ENCODE measurements at regions not wholly inside any gene's neighbourhood (a gene's known extent, or its start where the extent isn't known, plus 50 kb on each side); places are given as distances from the start of the nearest gene placed in this dataset.

DNA sequence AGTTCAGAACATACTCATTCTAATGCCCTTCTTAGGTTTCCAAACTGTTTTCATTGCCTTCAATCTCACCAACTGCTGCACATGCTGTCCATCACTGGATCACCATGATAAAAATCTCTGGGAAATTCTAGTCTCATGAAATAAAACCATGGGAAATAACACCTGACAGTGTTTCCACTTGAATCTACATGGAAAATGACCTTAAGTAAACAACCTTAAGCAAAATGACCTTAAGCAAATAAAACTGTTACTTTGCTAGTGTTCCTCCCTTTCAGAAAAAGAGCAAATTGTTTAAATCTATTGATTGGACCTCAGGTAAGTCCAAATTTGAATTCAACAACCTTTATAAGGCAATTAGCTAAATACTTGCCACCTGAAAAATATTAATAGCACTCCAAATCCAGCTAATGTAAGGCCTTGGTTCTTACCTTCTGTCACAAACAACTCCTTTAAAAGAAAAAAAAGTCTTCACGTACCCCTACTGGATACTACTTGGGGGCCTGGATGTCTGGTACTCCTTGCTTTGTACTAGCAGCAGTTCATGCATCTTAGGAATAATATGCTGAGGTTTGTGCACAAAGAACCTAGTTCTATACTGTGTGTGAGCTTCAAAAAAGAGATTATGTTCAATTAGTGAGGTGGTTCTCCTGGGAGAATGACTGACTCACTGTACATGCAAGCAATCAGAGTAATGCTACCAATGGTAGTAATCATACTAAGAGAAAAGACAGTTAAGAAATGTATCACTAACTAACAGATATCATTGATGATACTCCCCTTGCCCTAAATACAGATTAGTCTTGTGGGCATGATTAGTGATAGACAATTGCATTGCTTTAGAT lies 630.4 kb downstream of the PSAT1 start:
- DNase-seq: no peak

- DNase-seq: no peak
Observed at GRCh38 chr9:78928625-78929405, 631.9 kb downstream of the PSAT1 start.

- no peak for DNase-seq
Observed at GRCh38 chr9:78930281-78930680, 633.4 kb downstream of the PSAT1 start.

- DNase-seq: no peak
Observed at GRCh38 chr9:78932849-78933627, 636.1 kb downstream of the PSAT1 start.

GRCh38 chr9:78934880-78935279 lies 636.9 kb upstream of the TLE4 start:
- no peak for DNase-seq

GRCh38 chr9:78938821-78939220 lies 632.9 kb upstream of the TLE4 start:
- no peak for DNase-seq

- no peak for DNase-seq
Observed at GRCh38 chr9:78939311-78940065, 632.3 kb upstream of the TLE4 start.

DNA sequence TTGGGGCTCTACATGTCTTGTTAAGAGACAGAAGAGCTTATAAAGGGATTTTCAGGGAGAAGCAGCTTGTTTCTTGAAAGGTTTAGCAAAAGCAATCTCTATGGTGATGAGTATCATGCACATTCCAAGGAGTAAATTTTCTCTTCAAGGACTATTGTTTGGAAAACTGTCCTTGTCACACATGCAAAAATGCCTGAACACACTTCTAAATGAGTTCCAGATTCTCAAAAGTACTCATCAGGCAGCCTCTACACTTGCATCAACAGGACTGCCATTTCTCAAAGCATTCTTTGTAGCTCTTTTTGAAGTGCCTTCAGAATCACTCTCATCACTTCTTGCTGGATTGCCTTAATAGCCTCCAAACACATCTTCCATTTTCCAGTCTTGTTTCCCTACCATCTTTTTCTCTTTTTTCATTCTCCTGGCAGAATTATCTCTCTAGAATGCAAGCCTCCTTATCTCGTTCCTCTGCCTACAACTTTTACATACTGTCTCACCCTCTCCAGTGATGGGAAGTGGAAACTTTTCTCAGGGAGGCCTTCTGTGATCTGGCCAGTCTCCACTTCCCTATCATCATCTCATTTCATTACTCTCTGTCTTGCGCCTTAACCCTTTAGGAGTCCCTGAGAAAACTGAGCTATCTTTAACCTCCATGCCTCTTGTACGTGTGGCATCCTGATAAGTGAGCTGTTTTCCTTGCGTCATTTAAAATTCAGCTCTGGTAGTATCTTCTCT lies 631.5 kb upstream of the TLE4 start:
- no peak for DNase-seq

- no peak for DNase-seq
Observed at GRCh38 chr9:78954286-78954685, 617.5 kb upstream of the TLE4 start.

- DNase-seq: no peak
Observed at GRCh38 chr9:78958892-78959291, 612.9 kb upstream of the TLE4 start.

GRCh38 chr9:78962156-78962555 lies 609.6 kb upstream of the TLE4 start:
- no peak for DNase-seq

GRCh38 chr9:78963911-78964310 lies 607.9 kb upstream of the TLE4 start:
- DNase-seq: no peak

DNA sequence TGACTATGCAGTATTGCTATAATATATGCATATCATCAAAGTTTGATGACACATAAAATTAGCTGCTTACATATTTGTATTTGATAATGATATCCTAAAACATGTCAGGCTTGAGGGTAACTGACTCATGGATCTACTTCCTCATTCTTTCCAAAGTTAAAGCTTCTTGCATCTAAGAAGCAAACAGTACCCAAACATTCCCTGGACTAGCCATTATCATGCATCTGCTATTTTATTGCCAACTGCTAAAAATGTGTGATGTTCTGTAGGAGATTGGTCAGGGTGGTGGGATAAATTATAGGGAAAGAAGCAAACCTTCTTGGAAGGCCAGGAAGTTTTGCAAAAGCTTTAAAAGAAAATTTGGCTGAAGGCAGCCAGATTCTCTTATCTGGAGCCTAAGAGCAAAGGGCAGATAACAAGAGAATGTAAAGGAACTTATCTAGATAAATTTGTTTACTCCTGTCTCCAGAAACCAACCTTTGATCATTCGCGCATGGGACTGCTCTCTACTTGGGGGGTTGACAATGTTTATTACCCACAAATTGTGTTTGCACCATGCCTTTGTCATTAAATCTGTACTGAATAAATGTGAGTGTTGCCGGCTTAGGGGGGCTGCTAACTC lies 604.1 kb upstream of the TLE4 start:
- no peak for DNase-seq

DNA sequence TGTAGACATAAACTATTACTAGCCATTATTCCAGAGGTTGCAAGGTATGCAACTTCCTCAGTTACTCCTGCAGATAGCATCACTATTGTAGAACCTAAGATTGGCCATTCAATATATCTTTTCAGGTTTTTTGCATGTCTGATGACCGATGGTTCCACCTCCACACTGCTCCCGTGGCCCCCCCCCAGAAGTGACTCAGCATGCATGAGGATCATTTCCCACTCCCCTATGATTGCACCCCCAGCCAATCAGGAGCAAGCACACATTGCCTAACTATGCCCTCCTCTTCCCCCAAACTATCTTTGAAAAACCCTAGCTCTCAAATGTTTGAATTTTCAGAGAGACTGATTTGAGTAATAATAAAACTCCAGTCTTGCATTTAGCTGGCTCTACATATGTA lies 601.4 kb upstream of the TLE4 start:
- DNase-seq: no peak

DNA sequence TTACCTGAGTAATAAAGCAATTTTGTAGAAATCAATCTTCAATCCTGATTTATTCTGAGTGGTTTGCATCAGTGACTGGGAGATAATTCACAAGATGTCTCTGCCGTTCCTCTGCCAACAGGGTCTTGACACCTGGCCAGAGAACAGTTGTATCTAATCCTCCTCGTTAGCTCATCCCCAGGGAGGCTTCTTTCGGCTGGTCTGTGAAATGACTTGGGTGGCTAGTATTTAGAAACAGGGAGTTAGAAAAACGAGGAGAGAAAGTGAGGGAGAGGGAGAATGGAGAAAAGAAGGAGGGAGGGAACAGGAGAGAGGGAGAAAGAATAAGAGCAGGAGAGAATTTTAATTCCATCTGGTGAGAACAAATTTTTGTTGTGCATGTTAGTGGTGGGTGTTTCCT lies 600.2 kb upstream of the TLE4 start:
- peak; percentile 80 for DNase-seq

DNA sequence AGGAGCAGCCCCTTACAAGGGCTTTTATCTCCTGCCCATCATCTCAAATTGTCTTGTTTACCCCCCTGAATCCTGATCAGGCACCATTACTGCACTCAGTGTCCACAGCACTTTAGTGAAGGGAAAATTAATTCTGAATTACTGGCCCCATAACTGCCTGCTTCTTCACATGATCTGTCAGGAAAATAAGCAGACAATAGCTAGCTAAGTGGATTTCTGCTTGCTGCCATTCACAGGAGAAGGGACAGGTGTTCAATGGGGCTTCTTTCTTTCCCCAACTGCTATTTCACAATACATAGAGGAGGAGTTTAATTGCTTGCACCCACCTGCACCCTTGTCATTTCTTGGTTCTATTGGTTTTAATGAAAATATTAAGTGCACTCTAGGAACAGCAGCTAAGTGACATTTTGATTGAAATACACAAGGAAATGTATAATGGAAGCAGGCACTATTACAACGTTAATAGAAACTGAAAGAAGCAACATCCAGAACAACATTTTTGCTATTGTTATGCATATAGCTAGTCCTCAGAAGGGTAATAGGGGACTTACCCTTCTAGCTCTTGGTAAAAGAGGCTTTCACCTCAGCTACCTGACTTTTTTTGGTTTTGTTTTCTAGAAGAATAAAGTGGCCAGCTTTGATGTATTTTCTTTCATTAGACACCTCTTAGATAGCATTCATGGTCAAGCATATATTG lies 599.3 kb upstream of the TLE4 start:
- DNase-seq: peak; percentile 97

DNA sequence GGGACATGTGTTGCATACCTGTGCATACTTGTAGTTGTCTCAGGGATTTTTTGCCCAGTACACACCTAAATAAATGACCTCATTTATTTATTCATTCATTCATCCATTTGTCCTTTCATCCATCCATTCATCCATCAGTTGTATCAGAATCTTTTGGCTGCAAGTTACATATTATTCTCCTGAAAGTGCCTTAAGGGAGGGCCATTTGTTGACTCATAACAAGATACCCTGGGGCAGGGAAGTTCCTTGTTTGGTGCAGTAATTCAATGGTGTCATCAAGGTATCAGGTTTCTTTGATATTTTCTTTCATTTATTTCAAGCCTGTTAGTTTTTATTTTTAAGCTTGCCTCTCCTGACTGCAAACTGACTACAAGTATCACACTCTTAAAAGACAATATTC lies 597.9 kb upstream of the TLE4 start:
- peak; percentile 77 for DNase-seq

- no peak for DNase-seq
Observed at GRCh38 chr9:78982849-78983248, 588.9 kb upstream of the TLE4 start.

DNA sequence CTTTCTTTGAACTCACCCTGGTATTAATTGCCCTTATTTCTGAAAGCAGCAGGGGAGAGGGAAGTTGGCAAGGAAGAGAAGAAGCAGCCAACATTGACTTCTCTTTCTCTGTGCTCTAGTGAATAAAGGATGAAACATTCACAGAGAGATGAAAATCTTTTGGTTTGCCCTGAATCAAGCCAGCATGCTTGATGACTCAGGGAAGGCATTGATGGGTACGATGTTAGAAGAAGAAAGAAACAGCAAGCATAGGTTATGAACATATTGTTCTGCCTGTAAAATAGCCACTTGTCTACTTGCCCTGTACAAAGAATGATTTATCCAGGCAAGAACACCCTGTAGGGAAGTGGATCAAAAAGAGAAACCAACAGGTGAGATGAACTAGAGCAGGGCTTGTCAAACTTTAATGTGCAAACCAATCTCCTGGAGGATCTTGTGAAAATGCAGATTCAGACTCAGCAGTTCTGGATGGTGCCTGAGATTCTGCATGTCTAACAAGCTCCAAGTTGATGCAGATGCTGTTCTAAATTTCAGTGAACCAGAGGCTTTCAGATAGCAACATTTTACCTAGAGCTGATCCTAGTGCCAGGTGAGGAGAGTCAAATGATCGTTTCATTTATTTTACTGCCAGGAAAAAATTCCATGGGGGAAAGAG lies 586.6 kb upstream of the TLE4 start:
- no peak for DNase-seq

- DNase-seq: no peak
Observed at GRCh38 chr9:78986446-78986845, 585.3 kb upstream of the TLE4 start.
